ENCODE measurements at regions not wholly inside any gene's neighbourhood (a gene's known extent, or its start where the extent isn't known, plus 50 kb on each side); places are given as distances from the start of the nearest gene placed in this dataset.

DNA sequence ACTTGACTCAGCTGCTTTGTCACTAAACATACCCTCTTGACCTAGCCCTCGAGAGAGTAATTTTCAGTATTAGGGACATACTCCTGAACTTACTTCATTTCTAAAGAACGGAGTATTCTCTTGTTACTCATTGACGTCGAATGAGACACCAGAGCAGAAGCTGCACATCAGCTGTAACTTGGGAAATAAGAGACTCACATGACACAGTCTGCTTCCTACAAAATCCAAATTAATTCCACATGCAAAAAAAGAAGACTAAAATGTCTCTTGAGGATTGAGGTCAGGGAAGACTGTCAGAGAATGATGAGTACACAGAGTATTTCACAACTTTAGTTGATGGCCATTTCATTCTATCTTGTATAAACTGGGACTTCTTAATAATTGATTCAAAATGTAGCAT lies 114.7 kb upstream of the EGFR start:
- ChIA-PET CTCF (no interaction called here), POLR2A (no interaction called here)
- intact Hi-C loops (cut with micrococcal nuclease; ENCODE audit: unreplicated experiment) (loop anchor here (5.0 kb wide), 1 partner anchor 47 kb away; no protein-coding TSS in a partner anchor), in situ Hi-C loops (cut with HindIII; ENCODE audit: low pct_unique_long_range_greater_than_20kb, low sequenced_read_pairs) (no loop called here)
- Histone ChIP-seq H3K27me3 (ENCODE audit: control insufficient read depth, insufficient read depth, low read length) (no peaks in the 10 kb centered on the region), H3K27ac (ENCODE audit: low read length) (no peak overlapping the region), H3K9me3 (ENCODE audit: control insufficient read depth, insufficient read depth, low read depth, low read length) (no peaks in the 10 kb centered on the region), H3K36me3 (ENCODE audit: control insufficient read depth, insufficient read depth, low read length) (no peaks in the 10 kb centered on the region), H3K4me3 (ENCODE audit: low read depth in 2 of 2, low read length in 2 of 2) (no peak overlapping the region), H3K4me1 (ENCODE audit: control insufficient read depth, insufficient read depth, low read length) (no peaks in the 10 kb centered on the region)
- no peak for ATAC-seq
- no TSS peak for BruUV-seq (replicated peaks)
- DNase-seq (ENCODE audit: low read depth, low spot score): no peak
- TF ChIP-seq, protein P1, sequence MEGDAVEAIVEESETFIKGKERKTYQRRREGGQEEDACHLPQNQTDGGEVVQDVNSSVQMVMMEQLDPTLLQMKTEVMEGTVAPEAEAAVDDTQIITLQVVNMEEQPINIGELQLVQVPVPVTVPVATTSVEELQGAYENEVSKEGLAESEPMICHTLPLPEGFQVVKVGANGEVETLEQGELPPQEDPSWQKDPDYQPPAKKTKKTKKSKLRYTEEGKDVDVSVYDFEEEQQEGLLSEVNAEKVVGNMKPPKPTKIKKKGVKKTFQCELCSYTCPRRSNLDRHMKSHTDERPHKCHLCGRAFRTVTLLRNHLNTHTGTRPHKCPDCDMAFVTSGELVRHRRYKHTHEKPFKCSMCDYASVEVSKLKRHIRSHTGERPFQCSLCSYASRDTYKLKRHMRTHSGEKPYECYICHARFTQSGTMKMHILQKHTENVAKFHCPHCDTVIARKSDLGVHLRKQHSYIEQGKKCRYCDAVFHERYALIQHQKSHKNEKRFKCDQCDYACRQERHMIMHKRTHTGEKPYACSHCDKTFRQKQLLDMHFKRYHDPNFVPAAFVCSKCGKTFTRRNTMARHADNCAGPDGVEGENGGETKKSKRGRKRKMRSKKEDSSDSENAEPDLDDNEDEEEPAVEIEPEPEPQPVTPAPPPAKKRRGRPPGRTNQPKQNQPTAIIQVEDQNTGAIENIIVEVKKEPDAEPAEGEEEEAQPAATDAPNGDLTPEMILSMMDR (IDR thresholded peaks at IDR 0.05): no peak
- TF ChIP-seq SIN3A (IDR thresholded peaks at IDR 0.05; ENCODE audit: borderline replicate concordance, insufficient read depth, low read depth, low read length): no peak
- no peak for TF ChIP-seq POLR2AphosphoS5 (IDR thresholded peaks at IDR 0.05; ENCODE audit: low read depth, low read length)
- no peak for TF ChIP-seq TCF7L2 (IDR thresholded peaks at IDR 0.05; ENCODE audit: low read depth, low read length)
- TF ChIP-seq, protein P2, sequence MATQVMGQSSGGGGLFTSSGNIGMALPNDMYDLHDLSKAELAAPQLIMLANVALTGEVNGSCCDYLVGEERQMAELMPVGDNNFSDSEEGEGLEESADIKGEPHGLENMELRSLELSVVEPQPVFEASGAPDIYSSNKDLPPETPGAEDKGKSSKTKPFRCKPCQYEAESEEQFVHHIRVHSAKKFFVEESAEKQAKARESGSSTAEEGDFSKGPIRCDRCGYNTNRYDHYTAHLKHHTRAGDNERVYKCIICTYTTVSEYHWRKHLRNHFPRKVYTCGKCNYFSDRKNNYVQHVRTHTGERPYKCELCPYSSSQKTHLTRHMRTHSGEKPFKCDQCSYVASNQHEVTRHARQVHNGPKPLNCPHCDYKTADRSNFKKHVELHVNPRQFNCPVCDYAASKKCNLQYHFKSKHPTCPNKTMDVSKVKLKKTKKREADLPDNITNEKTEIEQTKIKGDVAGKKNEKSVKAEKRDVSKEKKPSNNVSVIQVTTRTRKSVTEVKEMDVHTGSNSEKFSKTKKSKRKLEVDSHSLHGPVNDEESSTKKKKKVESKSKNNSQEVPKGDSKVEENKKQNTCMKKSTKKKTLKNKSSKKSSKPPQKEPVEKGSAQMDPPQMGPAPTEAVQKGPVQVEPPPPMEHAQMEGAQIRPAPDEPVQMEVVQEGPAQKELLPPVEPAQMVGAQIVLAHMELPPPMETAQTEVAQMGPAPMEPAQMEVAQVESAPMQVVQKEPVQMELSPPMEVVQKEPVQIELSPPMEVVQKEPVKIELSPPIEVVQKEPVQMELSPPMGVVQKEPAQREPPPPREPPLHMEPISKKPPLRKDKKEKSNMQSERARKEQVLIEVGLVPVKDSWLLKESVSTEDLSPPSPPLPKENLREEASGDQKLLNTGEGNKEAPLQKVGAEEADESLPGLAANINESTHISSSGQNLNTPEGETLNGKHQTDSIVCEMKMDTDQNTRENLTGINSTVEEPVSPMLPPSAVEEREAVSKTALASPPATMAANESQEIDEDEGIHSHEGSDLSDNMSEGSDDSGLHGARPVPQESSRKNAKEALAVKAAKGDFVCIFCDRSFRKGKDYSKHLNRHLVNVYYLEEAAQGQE (IDR thresholded peaks at IDR 0.05; ENCODE audit: insufficient read depth in 1 of 2, low read depth in 2 of 2, low read length in 1 of 2): no peak

DNA sequence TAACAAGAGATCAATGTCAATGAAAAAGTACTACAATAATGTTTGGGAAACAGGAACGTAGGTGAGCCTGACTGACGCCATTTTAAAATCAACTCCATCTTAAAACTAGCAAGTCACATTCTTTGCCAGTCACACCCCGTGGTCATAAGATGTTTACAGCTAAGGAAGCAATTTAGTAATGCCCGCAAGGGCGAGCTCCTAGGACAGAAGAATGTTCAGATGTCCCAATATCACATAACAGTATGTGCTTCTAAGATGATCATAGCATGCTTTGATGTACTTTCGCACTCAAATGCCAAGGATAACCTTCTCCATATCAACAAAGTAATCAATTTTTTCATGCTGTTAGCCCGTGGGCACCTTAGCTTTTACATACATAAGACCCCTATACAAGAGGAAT lies 113.8 kb upstream of the EGFR start:
- Histone ChIP-seq H3K36me3 (ENCODE audit: control insufficient read depth, insufficient read depth, low read length) (no peaks in the 10 kb centered on the region), H3K4me3 (ENCODE audit: low read depth in 2 of 2, low read length in 2 of 2) (no peak overlapping the region), H3K4me1 (ENCODE audit: control insufficient read depth, insufficient read depth, low read length) (no peaks in the 10 kb centered on the region), H3K27me3 (ENCODE audit: control insufficient read depth, insufficient read depth, low read length) (no peaks in the 10 kb centered on the region), H3K9me3 (ENCODE audit: control insufficient read depth, insufficient read depth, low read depth, low read length) (peaks cover 4% of the 10 kb centered on the region; the same call in 1 of the 2 replicates), H3K27ac (ENCODE audit: low read length) (no peak overlapping the region)
- in situ Hi-C loops (cut with HindIII; ENCODE audit: low pct_unique_long_range_greater_than_20kb, low sequenced_read_pairs) (no loop called here), intact Hi-C loops (cut with micrococcal nuclease; ENCODE audit: unreplicated experiment) (loop anchor here (5.0 kb wide), 1 partner anchor 48 kb away; no protein-coding TSS in a partner anchor)
- ATAC-seq (no peak), DNase-seq (ENCODE audit: low read depth, low spot score) (no peak)
- CTCF ChIA-PET: no interaction called here
- POLR2A ChIA-PET: no interaction called here
- no peak for TF ChIP-seq SIN3A (IDR thresholded peaks at IDR 0.05; ENCODE audit: borderline replicate concordance, insufficient read depth, low read depth, low read length)
- BruUV-seq (replicated peaks): no TSS peak

GRCh38 chr7:54906963-54907362 lies 111.9 kb upstream of the EGFR start:
- CTCF ChIA-PET: no interaction called here
- POLR2A ChIA-PET: no interaction called here
- TF ChIP-seq, protein P2 (IDR thresholded peaks at IDR 0.05; ENCODE audit: insufficient read depth in 1 of 2, low read depth in 2 of 2, low read length in 1 of 2): no peak
- no peak for TF ChIP-seq TCF7L2 (IDR thresholded peaks at IDR 0.05; ENCODE audit: low read depth, low read length)
- TF ChIP-seq POLR2AphosphoS5 (IDR thresholded peaks at IDR 0.05; ENCODE audit: low read depth, low read length): no peak
- TF ChIP-seq SIN3A (IDR thresholded peaks at IDR 0.05; ENCODE audit: borderline replicate concordance, insufficient read depth, low read depth, low read length): no peak
- TF ChIP-seq, protein P1 (IDR thresholded peaks at IDR 0.05): no peak
- Histone ChIP-seq H3K36me3 (ENCODE audit: control insufficient read depth, insufficient read depth, low read length) (no peaks in the 10 kb centered on the region), H3K4me1 (ENCODE audit: control insufficient read depth, insufficient read depth, low read length) (no peaks in the 10 kb centered on the region), H3K27me3 (ENCODE audit: control insufficient read depth, insufficient read depth, low read length) (no peaks in the 10 kb centered on the region), H3K9me3 (ENCODE audit: control insufficient read depth, insufficient read depth, low read depth, low read length) (peaks cover 7% of the 10 kb centered on the region; the same call in 1 of the 2 replicates), H3K27ac (ENCODE audit: low read length) (no peak overlapping the region), H3K4me3 (ENCODE audit: low read depth in 2 of 2, low read length in 2 of 2) (no peak overlapping the region)
- intact Hi-C loops (cut with micrococcal nuclease; ENCODE audit: unreplicated experiment) (no loop called here), in situ Hi-C loops (cut with HindIII; ENCODE audit: low pct_unique_long_range_greater_than_20kb, low sequenced_read_pairs) (no loop called here)
- ATAC-seq (no peak), DNase-seq (ENCODE audit: low read depth, low spot score) (no peak)
- no TSS peak for BruUV-seq (replicated peaks)

All from Panc1 (cell line).